GF-D8 (cell line): ENCODE measurements at regions not wholly inside any gene's neighbourhood (a gene's known extent, or its start where the extent isn't known, plus 50 kb on each side); places are given as distances from the start of the nearest gene placed in this dataset.

Experiments used
- DNase-seq: peaks from one replicate; lab custom pipeline; 2025; lab: John Stamatoyannopoulos, UW

- DNase-seq, result no peak
Measured at GRCh38 chr1:98382986-98383740, 278.4 kb upstream of the SNX7 start.

- DNase-seq, result no peak
Measured at GRCh38 chr1:98382586-98382985, 278.9 kb upstream of the SNX7 start.

GRCh38 chr1:98374098-98374497, 287.4 kb upstream of the SNX7 start:
- DNase-seq, result no peak

- no peak for DNase-seq
Measured at GRCh38 chr1:98373056-98373455, 288.5 kb upstream of the SNX7 start.

GRCh38 chr1:98371764-98372163, 289.8 kb upstream of the SNX7 start:
- no peak for DNase-seq

- no peak for DNase-seq
Measured at GRCh38 chr1:98369463-98369862, 292.1 kb upstream of the SNX7 start.

GRCh38 chr1:98368995-98369394, 292.5 kb upstream of the SNX7 start:
- DNase-seq, result no peak

- DNase-seq, result no peak
Measured at GRCh38 chr1:98367426-98367825, 294.1 kb upstream of the SNX7 start.

GRCh38 chr1:98366343-98366742, 295.2 kb upstream of the SNX7 start:
- DNase-seq, result no peak

GRCh38 chr1:98364544-98364943, 297.0 kb upstream of the SNX7 start:
- no peak for DNase-seq

GRCh38 chr1:98360864-98361263, 300.7 kb upstream of the SNX7 start:
- no peak for DNase-seq

GRCh38 chr1:98355656-98356383, 305.7 kb upstream of the SNX7 start:
- DNase-seq, result no peak

- no peak for DNase-seq
Measured at GRCh38 chr1:98352378-98352777, 309.1 kb upstream of the SNX7 start.

GRCh38 chr1:98351561-98351960, 310.0 kb upstream of the SNX7 start:
- no peak for DNase-seq

- no peak for DNase-seq
Measured at GRCh38 chr1:98345417-98345816, 316.1 kb upstream of the SNX7 start.

GRCh38 chr1:98344731-98345130, 316.8 kb upstream of the SNX7 start:
- no peak for DNase-seq

GRCh38 chr1:98342566-98342965, 319.0 kb upstream of the SNX7 start:
- DNase-seq, result no peak

GRCh38 chr1:98340511-98340910, 321.0 kb upstream of the SNX7 start:
- DNase-seq, result no peak

GRCh38 chr1:98336472-98337083, 324.9 kb upstream of the SNX7 start:
- no peak for DNase-seq

GRCh38 chr1:98333936-98334335, 327.6 kb upstream of the SNX7 start:
- DNase-seq, result no peak

GRCh38 chr1:98333406-98333805, 328.1 kb upstream of the SNX7 start:
- no peak for DNase-seq

- no peak for DNase-seq
Measured at GRCh38 chr1:98331718-98332311, 329.7 kb upstream of the SNX7 start.

- no peak for DNase-seq
Measured at GRCh38 chr1:98331243-98331642, 330.3 kb upstream of the SNX7 start.
